ENCODE measurements at regions not wholly inside any gene's neighbourhood (a gene's known extent, or its start where the extent isn't known, plus 50 kb on each side); places are given as distances from the start of the nearest gene placed in this dataset.
"Not testable (repeated sequence)": the region's sequence is repeated elsewhere in the genome, so short reads cannot be mapped to it uniquely, and the experiment has no call there.

DNA sequence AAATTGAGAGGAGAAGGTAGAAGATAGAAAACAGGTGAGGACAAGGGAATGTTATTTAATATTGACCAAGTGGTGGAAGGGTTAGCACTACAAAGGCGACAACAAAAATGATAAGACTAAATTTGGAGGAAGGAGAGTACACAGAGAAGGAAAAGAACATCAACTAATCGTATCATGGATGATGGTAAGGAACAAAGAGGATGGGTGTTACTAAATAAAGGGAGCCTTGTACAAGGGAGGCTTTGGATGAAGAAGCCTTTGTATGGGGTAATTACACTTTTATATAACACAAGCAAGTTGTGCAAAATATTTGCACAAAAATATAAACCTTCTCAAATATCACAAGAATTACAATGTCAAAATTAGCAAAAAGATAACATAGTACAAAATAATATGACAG lies 125.7 kb downstream of the ZNF608 start:
- DNase-seq (ENCODE audit: low spot score): no peak

DNA sequence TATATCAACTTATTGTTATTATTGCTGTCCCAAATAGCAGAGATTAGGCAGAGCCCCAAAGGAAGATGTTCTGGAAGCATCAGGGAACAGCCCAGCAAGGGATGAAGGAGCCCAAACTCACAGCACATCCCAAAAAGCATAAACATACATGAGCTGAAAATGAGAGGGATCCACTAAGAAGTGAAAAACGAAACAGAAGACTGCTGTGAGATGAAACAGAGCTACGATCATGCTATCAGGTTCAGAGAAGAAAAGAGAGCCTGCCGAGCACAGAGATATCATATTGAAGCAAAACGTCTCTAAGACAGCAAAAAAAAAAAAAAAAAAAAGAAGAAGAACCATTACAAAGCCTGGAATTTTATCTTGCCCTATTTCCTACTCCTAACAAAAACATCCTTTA lies 127.3 kb downstream of the ZNF608 start:
- DNase-seq (ENCODE audit: low spot score): no peak

DNA sequence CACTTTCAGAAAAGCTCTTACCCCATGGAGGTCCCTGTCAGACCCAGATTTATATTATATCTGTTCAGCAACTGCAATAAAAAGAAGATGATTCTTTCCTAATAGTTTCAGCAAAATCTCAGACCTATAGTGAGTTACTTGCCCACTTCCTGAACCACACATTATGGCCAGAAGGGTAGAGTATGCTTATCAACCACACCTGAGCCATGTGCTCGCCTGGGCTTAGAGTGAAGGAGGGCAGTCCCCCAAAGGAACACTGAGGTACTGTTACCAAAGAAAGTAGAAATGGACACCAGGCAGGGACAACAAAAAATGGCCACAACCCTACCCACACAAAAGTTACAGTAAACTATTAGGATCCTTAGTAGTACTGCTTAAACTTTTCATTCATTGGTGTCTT lies 128.7 kb downstream of the ZNF608 start:
- DNase-seq (ENCODE audit: low spot score): no peak

DNA sequence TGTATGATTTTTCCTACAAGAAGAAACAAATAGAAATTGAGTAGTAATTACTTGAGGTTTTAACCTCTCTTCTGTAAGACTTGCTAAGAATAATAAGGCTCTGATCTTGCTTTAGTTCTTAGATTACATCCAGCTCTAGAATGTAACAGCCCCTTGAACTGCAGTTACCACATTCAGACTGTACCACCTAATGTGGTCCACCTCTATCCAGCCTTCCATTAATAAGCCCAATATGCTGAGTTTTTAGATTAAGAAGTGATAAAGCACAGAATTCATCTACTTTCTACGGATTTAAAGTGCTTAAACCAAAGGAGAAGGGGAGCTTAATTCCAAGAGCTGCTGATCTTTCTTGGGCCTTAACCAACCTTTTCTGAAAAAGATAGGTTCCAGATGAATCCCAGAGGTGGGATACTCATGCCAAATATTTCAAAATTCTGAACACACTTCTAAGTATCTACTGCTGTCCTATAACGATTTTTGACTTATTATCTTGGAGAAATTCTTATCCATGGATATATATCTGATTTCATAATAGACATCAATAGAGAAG lies 131.5 kb downstream of the ZNF608 start:
- peak; percentile 90 for DNase-seq (ENCODE audit: low spot score)

DNA sequence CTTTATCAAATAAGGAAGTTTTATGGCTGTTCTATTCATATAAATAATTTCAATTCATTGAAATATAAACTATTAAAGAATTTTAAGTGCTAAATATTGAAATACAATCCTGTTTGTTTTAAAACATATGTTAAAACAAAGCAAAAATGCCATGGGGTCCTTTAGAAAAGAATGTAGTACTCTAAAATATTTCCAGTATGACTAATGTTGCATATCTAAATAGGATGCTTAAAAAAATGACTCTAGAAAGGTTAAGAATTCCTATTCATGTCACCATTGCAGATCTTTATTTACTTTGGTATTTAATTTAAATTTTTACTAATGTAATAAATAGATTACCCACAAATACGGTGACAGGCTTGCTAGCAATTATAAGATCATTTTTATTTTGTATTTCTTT lies 132.3 kb downstream of the ZNF608 start:
- no peak for DNase-seq (ENCODE audit: low spot score)

DNA sequence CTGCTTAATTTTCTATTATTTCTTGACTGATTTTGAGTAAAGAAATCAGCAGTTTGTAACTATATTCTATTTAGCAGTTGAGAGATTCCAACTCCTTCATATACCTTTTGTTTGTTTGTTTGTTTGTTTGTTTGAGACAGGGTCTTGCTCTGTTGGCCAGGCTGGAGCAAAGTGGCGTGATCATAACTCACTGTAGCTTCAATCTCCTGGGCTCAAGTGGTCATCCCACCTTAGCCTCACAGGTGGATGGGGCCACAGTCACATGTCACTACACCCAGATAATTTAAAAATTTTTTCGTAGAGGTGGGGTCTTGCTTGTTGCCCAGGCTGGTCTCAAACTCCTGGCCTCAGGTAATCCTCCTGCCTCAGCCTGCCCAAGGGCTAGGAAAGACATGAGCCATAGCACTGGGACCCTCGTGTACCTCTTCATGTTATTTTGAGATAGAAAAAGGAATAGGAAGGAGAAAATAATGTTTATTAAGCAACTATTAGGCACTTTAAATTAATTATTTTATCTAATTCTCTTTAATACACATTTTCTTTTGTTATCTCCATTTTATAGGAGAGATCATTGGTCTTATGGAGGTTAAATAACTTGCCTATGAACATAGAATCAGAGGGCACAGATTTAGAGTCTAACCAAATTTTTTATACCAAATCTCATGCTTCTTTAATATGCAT lies 133.0 kb downstream of the ZNF608 start:
- no peak for DNase-seq (ENCODE audit: low spot score)

DNA sequence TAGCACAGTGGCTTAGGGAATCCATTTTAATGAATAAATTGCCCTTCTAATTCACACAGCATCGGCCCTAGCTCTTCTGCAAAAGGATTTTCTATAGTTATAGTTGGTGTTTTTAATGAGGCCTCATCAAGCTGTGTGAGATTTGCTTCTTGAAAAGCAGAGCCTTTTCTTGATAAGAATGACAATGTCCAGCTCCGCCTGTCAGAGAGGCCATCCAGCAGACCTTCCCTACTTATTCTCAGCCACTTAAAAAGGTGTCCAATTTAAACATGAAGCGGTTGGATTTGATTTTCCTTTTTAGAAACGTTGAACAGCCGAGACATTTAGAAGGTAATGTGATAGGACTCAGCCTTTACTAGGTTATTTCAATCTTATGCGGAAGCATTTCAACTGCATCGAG lies 134.4 kb downstream of the ZNF608 start:
- DNase-seq (ENCODE audit: low spot score): peak; percentile 83

DNA sequence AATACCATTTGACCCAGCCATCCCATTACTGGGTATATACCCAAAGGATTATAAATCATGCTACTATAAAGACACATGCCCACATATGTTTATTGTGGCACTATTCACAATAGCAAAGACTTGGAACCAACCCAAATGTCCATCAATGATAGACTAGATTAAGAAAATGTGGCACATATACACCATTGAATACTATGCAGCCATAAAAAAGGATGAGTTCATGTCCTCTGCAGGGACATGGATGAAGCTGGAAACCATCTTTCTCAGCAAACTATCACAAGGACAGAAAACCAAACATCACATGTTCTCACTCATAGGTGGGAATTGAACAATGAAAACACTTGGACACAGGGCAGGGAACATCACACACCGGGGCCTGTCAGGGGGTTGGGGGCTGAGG lies 135.2 kb downstream of the ZNF608 start:
- DNase-seq (ENCODE audit: low spot score): not testable (repeated sequence)

DNA sequence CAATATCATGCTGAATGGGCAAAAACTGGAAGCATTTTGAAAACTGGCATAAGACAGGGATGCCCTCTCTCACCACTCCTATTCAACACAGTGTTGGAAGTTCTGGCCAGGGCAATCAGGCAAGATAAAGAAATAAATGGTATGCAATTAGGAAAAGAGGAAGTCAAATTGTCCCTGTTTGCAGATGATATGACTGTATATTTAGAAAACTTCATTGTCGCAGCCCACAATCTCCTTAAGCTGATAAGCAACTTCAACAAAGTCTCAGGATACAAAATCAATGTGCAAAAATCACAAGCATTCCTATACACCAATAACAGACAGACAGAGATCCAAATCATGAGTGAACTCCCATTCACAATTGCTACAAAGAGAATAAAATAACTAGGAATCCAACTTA lies 136.8 kb downstream of the ZNF608 start:
- DNase-seq (ENCODE audit: low spot score): not testable (repeated sequence)

DNA sequence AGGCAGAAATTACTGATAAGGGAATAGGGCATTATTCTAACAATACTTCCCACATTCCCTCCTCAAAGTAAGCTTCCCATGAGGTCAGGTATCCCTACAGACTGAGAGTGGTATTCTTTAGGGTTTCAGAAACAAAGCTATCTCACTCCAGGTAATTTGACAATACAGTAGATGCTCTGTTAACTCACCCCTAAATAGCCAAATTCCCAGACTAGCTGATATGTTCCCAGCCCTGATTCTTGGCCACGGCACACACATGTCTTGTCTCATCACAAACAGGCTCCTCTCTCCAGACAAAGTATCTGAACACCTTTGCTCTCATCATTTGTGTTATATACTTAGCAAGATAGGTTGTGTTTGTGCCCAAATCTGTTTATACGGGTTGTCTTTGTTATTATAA lies 139.9 kb downstream of the ZNF608 start:
- no peak for DNase-seq (ENCODE audit: low spot score)

DNA sequence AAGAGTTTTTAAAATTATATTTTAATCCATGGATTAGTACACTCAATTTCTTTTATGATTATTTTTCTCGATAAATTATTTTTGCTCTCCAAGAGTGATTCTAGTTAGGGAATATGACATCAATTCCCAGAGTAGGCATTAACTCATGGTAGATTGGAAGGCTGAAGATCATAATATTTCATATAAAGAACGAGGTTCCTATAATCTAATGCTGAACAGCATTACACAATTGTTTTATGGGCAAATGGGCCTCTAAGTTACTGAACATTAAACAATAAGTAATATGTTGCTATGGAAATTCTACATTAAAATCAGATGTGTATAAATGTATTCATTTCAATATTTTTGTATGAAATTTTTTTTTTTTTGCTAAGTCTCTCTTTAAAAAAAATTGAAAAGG lies 140.3 kb downstream of the ZNF608 start:
- no peak for DNase-seq (ENCODE audit: low spot score)

DNA sequence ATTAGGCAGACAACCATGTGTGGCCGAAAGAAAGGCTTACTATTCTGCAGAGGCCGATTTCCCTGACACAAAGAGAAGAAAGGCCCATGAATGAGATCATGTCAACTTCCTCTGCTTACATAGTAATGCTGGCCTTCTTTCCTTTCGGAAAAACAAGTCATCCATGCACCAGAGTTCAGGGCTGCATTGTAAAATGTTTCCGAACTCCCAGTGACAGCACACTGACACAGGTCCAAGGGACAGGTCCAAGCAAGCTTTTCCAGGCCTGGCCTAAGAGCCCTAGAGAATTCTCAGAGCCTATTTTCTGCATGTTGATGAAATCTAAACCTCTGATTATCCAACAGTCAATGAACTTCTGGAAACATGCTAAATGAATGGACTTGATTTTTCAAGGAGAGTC lies 140.9 kb downstream of the ZNF608 start:
- no peak for DNase-seq (ENCODE audit: low spot score)

DNA sequence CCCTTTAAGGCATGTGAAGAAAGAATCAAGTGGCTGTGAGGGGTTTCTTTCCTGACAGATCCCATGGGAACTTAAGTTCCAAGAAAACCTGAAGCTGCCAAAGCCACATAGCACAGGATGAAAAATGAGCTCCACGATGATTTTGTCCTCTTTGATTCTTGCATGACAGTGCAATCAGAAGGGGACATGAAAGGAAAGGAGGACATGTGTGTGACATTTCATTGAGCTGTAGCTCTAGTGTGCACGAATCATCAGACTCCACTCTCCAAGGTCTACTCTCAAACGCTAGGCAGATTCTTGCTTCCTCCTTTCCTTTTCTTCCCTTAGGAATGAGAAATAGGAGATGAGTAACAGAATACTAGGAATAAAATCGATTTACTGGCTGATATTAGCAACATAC lies 142.0 kb downstream of the ZNF608 start:
- DNase-seq (ENCODE audit: low spot score): no peak

DNA sequence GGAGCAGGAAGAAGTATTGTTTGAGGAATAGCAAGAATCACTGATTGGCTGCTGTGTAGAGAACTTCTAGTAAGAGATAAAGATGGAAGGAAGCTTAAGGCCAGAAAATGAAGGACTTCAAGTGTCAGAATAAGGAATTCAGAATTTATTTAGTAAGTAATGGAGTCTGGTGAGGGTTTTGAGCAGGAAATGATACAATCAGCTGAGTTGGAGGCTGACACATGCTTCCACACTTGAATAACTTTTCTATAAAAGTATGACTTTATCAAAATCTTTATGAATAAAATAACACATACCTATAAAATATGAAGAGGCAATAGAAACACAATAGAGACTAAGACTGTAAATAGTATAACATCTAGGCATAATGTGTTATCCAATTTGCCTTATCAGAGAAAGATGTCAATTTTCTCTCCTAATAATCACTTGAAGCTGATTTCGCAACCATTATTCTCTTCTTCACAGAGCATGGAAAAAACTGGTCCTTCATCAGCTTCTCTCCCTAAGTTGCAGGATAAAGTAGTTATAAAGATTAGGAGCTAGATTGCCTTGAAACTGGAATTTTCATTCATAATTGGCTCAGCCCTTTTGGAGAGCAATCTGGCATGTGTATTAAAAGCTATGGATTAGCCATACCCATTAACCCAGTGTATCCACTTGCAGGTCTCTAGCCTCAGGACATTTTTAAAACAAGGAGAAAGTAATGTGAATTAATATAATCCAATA lies 143.4 kb downstream of the ZNF608 start:
- DNase-seq (ENCODE audit: low spot score): no peak

DNA sequence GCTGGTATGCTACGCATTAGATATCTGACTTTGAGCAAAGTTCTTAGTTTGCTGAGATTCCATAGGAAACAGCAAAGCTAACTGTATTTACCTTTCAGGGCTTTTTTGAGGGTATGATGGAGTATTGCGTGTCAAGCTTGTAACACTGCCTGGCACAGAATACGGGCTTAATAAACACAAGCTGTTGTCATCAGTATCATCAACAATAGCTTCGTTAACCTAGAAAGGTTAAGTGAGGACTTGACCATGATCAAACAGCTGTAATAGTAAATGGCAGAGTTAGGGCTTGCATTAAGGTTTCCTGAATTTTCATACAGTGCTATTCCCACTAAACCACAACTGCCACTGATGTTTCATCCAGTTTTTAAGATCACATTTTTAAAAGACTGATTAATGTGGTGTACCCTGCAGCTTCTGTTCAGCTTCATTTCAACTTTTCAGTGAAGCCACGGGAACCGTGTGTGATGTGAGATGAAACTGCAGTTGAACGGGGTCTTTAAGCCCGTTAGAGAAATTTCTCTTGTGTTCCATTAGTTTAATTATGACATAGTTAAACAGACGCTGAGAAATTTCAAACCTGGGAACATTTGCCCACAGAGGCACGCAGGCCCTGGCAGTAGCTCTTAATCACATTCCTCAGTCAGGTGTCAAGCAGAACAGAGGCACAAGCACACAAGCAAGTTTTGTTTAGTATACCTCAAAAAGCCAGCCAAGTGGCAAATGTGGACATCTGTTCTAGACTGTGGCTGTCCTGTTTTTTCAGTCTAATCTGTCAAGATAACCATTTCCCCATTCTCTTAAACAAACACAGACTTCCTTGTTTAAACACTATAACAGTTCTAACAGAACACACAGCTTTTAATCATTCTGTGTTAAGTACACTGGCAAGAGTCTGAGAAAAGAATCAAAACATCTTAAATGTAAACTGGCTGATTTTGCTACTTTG lies 147.1 kb downstream of the ZNF608 start:
- peak; percentile 31 for DNase-seq (ENCODE audit: low spot score)

DNA sequence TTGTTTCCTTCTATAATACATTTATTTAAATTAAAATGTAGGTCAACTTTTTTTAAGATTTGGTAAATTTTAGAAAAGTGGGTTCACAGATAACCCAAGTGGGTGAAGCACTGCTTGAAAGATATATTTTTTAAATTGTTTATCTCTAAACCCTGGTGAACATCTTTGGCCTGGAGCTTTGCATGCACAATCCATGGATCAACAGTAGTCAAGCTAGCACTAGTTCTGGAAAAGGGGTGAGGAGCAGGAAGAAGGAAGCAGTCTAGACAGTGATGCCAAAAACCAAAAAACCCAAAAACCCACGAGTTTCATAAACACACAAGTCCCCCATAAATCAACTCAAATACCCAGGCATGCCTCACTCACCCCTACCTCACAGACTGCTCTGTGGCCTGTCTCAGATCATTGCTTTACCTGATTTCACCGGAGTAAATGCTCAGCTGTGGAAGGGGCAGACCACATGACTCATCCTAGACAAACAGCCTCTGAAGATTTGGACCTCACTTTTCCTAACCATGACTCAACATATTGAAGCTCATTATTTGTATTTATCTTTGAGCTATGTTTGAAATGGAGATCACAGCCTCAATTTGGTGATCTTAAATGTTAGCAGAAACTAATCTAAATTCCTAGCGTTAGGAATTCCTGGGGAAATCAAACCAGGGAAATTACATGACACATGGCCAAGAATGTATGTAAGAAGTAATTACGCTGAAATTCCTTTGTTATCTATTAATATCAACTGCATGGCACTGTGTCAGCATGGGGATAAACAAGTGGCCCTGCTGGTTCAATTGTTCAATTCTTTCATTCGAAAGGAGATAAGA lies 149.6 kb downstream of the ZNF608 start:
- no peak for DNase-seq (ENCODE audit: low spot score)

DNA sequence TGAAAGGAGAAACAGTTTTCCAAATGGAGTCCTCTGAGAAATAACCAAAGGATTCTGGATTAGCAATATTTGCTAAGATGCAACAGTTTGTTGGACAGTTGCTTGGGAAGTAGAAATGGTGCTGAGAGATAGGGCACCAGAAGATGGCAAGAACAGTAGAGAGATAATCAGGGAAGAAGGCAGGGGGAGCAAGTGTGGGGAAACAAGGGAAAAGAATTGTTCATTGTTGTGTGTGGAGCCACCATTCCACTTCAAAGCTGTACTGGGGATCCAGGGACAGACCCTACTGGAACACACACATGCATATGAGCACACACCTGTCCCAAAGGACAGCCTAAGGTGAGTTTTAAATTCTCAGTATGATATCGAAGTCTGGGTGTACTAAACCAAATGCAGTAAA lies 152.5 kb downstream of the ZNF608 start:
- no peak for DNase-seq (ENCODE audit: low spot score)

DNA sequence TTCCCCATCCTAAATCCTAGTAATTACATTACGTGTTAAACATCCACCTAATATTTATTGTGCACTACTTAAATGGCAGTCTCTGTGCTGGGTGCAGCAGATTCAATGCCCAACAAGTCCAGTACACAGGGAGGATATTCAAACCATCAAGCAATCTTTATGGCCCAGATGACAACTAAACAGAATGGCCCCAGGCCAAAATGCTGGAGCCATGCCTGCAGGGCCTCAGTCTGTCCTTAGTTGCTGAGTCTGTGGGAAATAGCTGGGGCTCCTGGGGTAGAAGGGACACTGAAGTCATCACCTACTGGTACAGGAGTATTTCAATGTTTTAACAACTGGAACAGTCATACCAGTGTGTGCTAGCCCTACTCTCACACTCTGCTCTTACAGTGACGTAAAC lies 153.5 kb downstream of the ZNF608 start:
- no peak for DNase-seq (ENCODE audit: low spot score)

DNA sequence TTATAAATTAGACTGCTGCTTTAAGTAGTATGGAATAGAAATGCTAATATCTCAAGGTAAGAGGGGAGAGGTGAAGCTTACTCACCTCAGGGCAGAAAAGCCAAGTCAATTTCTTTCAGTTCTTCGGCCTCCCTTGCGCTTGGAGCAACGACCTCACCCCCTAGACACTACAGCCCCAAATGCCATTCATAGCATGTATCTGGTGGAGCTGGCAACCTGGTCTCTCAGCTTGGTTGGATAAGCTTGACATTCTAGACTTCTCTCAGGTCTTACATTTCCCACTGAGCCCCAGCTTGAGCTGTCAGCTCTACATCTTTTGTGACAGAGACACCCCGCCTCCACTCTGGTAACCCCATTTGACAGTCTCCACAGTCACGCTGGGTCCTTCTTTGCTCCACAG lies 154.9 kb downstream of the ZNF608 start:
- DNase-seq (ENCODE audit: low spot score): no peak

DNA sequence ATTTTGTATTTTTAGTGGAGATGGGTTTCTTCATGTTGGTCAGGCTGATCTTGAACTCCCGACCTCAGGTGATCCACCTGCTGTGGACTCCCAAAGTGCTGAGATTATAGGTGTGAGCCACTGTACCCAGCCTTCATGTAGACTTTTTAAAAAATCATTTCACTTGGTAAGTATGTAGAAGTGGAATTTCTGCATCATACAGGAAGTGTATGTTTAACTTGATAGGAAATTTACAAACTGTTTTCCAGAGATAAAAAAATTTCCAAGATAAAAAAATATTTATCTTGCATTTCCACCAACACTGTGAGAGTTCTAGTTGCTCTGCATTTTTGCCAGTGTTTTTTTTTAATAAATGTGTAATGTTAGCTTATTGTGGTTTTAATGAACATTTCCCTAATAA lies 155.8 kb downstream of the ZNF608 start:
- no peak for DNase-seq (ENCODE audit: low spot score)

DNA sequence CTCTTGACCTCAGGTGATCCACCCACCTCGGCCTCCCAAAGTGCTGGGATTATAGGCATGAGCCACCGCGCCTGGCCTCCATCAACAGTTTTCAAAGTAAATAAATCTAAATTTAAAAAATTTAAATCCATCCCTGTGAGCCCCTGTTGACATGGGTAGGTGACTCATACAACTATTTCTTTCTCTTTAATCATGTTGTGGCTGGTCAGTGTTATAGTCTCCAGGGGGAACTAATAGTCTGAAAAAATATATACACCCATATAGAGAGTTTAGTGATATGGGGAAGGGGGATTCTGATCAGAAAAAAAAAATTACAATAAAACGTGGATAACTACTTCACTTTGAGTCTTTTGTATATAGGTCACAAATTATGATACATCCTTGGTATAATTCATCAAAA lies 159.2 kb downstream of the ZNF608 start:
- DNase-seq (ENCODE audit: low spot score): no peak

Data from umbilical cord (tissue), 1 donor.